IgD-negative memory B cell (primary cell): ENCODE measurements at regions not wholly inside any gene's neighbourhood (a gene's known extent, or its start where the extent isn't known, plus 50 kb on each side); places are given as distances from the start of the nearest gene placed in this dataset.

ENCODE experiments used
- H3K27ac Mint-ChIP-seq, 3 donors: one replicate each; pipeline ENCODE4 v1.8.0; 2020 to 2022; ENCODE audit warnings: mild to moderate bottlenecking in 3 of 3, mixed read lengths in 3 of 3, moderate library complexity in 1 of 3
- H3K27me3 Mint-ChIP-seq: one replicate; pipeline ENCODE4 v1.8.0; 2021; ENCODE audit warnings: mixed read lengths
- H3K36me3 Mint-ChIP-seq: one replicate; pipeline ENCODE4 v1.8.0; 2020; ENCODE audit warnings: mild to moderate bottlenecking, mixed read lengths
- H3K4me1 Mint-ChIP-seq, 3 donors: one replicate each; pipeline ENCODE4 v1.8.0; 2020 to 2022; ENCODE audit warnings: mixed read lengths in 3 of 3, mild to moderate bottlenecking in 1 of 3
- H3K4me3 Mint-ChIP-seq, 4 donors: one replicate each; pipeline ENCODE4 v1.8.0; 2020 to 2022; ENCODE audit warnings: mild to moderate bottlenecking in 4 of 4, mixed read lengths in 4 of 4, moderate library complexity in 3 of 4
- H3K9me3 Mint-ChIP-seq, 3 donors: one replicate each; pipeline ENCODE4 v1.8.0; 2020 to 2021; ENCODE audit warnings: mixed read lengths in 3 of 3, mild to moderate bottlenecking in 1 of 3

- Mint-ChIP-seq H3K4me1 (no peaks in the 10 kb centered on the region), H3K27me3 (no peaks in the 10 kb centered on the region), H3K36me3 (peaks cover 2% of the 10 kb centered on the region), H3K4me3 (no peak overlapping the region), H3K9me3 (peaks cover 2 to 9% (median 7%) of the 10 kb centered on the region in 3 donors), H3K27ac (no peak overlapping the region)
Measured at GRCh38 chr5:152884006-152884405, 478.9 kb upstream of the NMUR2 start.

- H3K9me3 Mint-ChIP-seq = peaks cover 0 to 7% (median 0%) of the 10 kb centered on the region in 3 donors
- H3K27me3 Mint-ChIP-seq = no peaks in the 10 kb centered on the region
- no peak overlapping the region for H3K4me3 Mint-ChIP-seq
- H3K36me3 Mint-ChIP-seq = no peaks in the 10 kb centered on the region
- H3K4me1 Mint-ChIP-seq = no peaks in the 10 kb centered on the region
- no peak overlapping the region for H3K27ac Mint-ChIP-seq
Measured at GRCh38 chr5:152900332-152900731, 495.3 kb upstream of the NMUR2 start.

GRCh38 chr5:152901754-152902153 is 496.7 kb upstream of the NMUR2 start:
- H3K36me3 Mint-ChIP-seq = no peaks in the 10 kb centered on the region
- H3K9me3 Mint-ChIP-seq = peaks cover 0 to 12% (median 0%) of the 10 kb centered on the region in 3 donors
- H3K4me3 Mint-ChIP-seq = no peak overlapping the region
- H3K4me1 Mint-ChIP-seq = no peaks in the 10 kb centered on the region
- no peak overlapping the region for H3K27ac Mint-ChIP-seq
- no peaks in the 10 kb centered on the region for H3K27me3 Mint-ChIP-seq

GRCh38 chr5:152905286-152905685 is 500.2 kb upstream of the NMUR2 start:
- Mint-ChIP-seq H3K9me3 (peaks cover 0 to 19% (median 0%) of the 10 kb centered on the region in 3 donors), H3K36me3 (no peaks in the 10 kb centered on the region), H3K4me3 (no peak overlapping the region), H3K27ac (no peak overlapping the region), H3K27me3 (no peaks in the 10 kb centered on the region), H3K4me1 (peaks cover 0 to 2% (median 0%) of the 10 kb centered on the region in 3 donors)

GRCh38 chr5:152907488-152908245 is 502.6 kb upstream of the NMUR2 start:
- H3K4me3 Mint-ChIP-seq = no peak overlapping the region
- H3K27me3 Mint-ChIP-seq = no peaks in the 10 kb centered on the region
- peaks cover 0 to 2% (median 0%) of the 10 kb centered on the region in 3 donors for H3K4me1 Mint-ChIP-seq
- H3K9me3 Mint-ChIP-seq = peaks cover 0 to 19% (median 0%) of the 10 kb centered on the region in 3 donors
- H3K36me3 Mint-ChIP-seq = no peaks in the 10 kb centered on the region
- no peak overlapping the region for H3K27ac Mint-ChIP-seq

GRCh38 chr5:152912924-152913323 is 507.8 kb upstream of the NMUR2 start:
- Mint-ChIP-seq H3K27ac (no peak overlapping the region), H3K4me1 (peaks cover 0 to 2% (median 0%) of the 10 kb centered on the region in 3 donors)

GRCh38 chr5:152932621-152933020 is 527.5 kb upstream of the NMUR2 start:
- Mint-ChIP-seq H3K4me3 (no peak overlapping the region), H3K27me3 (no peaks in the 10 kb centered on the region), H3K9me3 (peaks cover 0 to 4% (median under 1%) of the 10 kb centered on the region in 3 donors), H3K4me1 (no peaks in the 10 kb centered on the region), H3K36me3 (no peaks in the 10 kb centered on the region), H3K27ac (no peak overlapping the region)

More at GRCh38 chr5:152912924-152913323, 507.8 kb upstream of the NMUR2 start:
- Mint-ChIP-seq H3K9me3 (peaks cover 2 to 6% (median 3%) of the 10 kb centered on the region in 3 donors), H3K36me3 (no peaks in the 10 kb centered on the region), H3K27me3 (no peaks in the 10 kb centered on the region), H3K4me3 (no peak overlapping the region)

- Mint-ChIP-seq H3K27me3 (no peaks in the 10 kb centered on the region), H3K9me3 (peaks cover 0 to 8% (median 4%) of the 10 kb centered on the region in 3 donors), H3K36me3 (no peaks in the 10 kb centered on the region), H3K27ac (no peak overlapping the region), H3K4me3 (no peak overlapping the region), H3K4me1 (no peaks in the 10 kb centered on the region)
Measured at GRCh38 chr5:152933056-152933455, 528.0 kb upstream of the NMUR2 start.

GRCh38 chr5:152938630-152939029 is 533.6 kb upstream of the NMUR2 start:
- peaks cover 3 to 18% (median 10%) of the 10 kb centered on the region in 3 donors for H3K9me3 Mint-ChIP-seq
- no peak overlapping the region for H3K27ac Mint-ChIP-seq

GRCh38 chr5:152942633-152943336 is 537.7 kb upstream of the NMUR2 start:
- Mint-ChIP-seq H3K4me3 (no peak overlapping the region), H3K27ac (no peak overlapping the region), H3K9me3 (peaks cover 3 to 16% (median 8%) of the 10 kb centered on the region in 3 donors), H3K36me3 (no peaks in the 10 kb centered on the region), H3K27me3 (no peaks in the 10 kb centered on the region), H3K4me1 (no peaks in the 10 kb centered on the region)

More at GRCh38 chr5:152938630-152939029, 533.6 kb upstream of the NMUR2 start:
- H3K27me3 Mint-ChIP-seq = no peaks in the 10 kb centered on the region
- H3K36me3 Mint-ChIP-seq = no peaks in the 10 kb centered on the region
- H3K4me3 Mint-ChIP-seq = no peak overlapping the region
- no peaks in the 10 kb centered on the region for H3K4me1 Mint-ChIP-seq

- H3K4me1 Mint-ChIP-seq = no peaks in the 10 kb centered on the region
- H3K27ac Mint-ChIP-seq = no peak overlapping the region
- peaks cover 0 to 5% (median 1%) of the 10 kb centered on the region in 3 donors for H3K9me3 Mint-ChIP-seq
Measured at GRCh38 chr5:152953788-152954483, 536.5 kb upstream of the GRIA1 start.

GRCh38 chr5:152956943-152957613 is 533.4 kb upstream of the GRIA1 start:
- Mint-ChIP-seq H3K27me3 (no peaks in the 10 kb centered on the region), H3K36me3 (no peaks in the 10 kb centered on the region), H3K4me3 (no peak overlapping the region), H3K4me1 (no peaks in the 10 kb centered on the region), H3K27ac (no peak overlapping the region), H3K9me3 (peaks cover 1 to 5% (median 2%) of the 10 kb centered on the region in 3 donors)

More at GRCh38 chr5:152953788-152954483, 536.5 kb upstream of the GRIA1 start:
- H3K4me3 Mint-ChIP-seq = no peak overlapping the region
- H3K27me3 Mint-ChIP-seq = no peaks in the 10 kb centered on the region
- no peaks in the 10 kb centered on the region for H3K36me3 Mint-ChIP-seq

- Mint-ChIP-seq H3K27ac (no peak overlapping the region), H3K9me3 (peaks cover 2 to 16% (median 8%) of the 10 kb centered on the region in 3 donors), H3K27me3 (no peaks in the 10 kb centered on the region), H3K36me3 (no peaks in the 10 kb centered on the region), H3K4me1 (no peaks in the 10 kb centered on the region), H3K4me3 (no peak overlapping the region)
Measured at GRCh38 chr5:152978141-152978835, 512.2 kb upstream of the GRIA1 start.

GRCh38 chr5:152987131-152987530 is 503.3 kb upstream of the GRIA1 start:
- Mint-ChIP-seq H3K4me1 (no peaks in the 10 kb centered on the region), H3K27ac (no peak overlapping the region), H3K36me3 (no peaks in the 10 kb centered on the region), H3K9me3 (peaks cover 0 to 6% (median 5%) of the 10 kb centered on the region in 3 donors), H3K4me3 (no peak overlapping the region), H3K27me3 (no peaks in the 10 kb centered on the region)
